GM10248 (cell line): ENCODE measurements at regions not wholly inside any gene's neighbourhood (a gene's known extent, or its start where the extent isn't known, plus 50 kb on each side); places are given as distances from the start of the nearest gene placed in this dataset.

ENCODE experiments used
- CTCF ChIA-PET: fragments of 300-600 bp; sonication (Branson Sonifier 250); formaldehyde crosslinking; extraction: SDS; loops from one replicate; lab custom pipeline; 2021; ENCODE audit warnings: antibody characterized with exemption; lab: Yijun Ruan, JAX
- POLR2A ChIA-PET: fragments of 350-650 bp; sonication (Branson Sonifier 250); formaldehyde crosslinking; extraction: SDS; loops from one replicate; lab custom pipeline; 2020; ENCODE audit warnings: antibody characterized with exemption; lab: Yijun Ruan, JAX
- DNase-seq: peaks from one replicate; pipeline ENCODE4 v3.0.0; 2012; ENCODE audit errors: extremely low spot score
- CTCF ChIP-seq: IDR thresholded peaks from 2 replicates; pipeline ENCODE4 v1.5.1; 2012; ENCODE audit warnings: mild to moderate bottlenecking, low read depth; ENCODE audit errors: extremely low read depth, missing control alignments, control extremely low read depth

GRCh38 chr2:162914161-162914560, 75.6 kb upstream of the KCNH7 start:
- no peak for TF ChIP-seq CTCF
- CTCF ChIA-PET = no interaction called here
- DNase-seq = no peak
- POLR2A ChIA-PET = no interaction called here

- no peak for DNase-seq
- CTCF ChIA-PET = no interaction called here
- POLR2A ChIA-PET = no interaction called here
- no peak for TF ChIP-seq CTCF
Measured at GRCh38 chr2:162912787-162913186, 74.2 kb upstream of the KCNH7 start.

- TF ChIP-seq CTCF = no peak
- POLR2A ChIA-PET = no interaction called here
- CTCF ChIA-PET = no interaction called here
- no peak for DNase-seq
Measured at GRCh38 chr2:162908567-162908966, 70.0 kb upstream of the KCNH7 start.

GRCh38 chr2:162890690-162891311, 52.2 kb upstream of the KCNH7 start:
- TF ChIP-seq CTCF = peak; percentile 90
- ChIA-PET CTCF (interaction anchor here (0.7 to 1.5 kb wide), 11 partner anchors 8 to 242 kb away, joined by 3 to 7 read pairs (median 4); no protein-coding TSS in a partner anchor), POLR2A (no interaction called here)
- DNase-seq = peak; percentile 26

GRCh38 chr2:162888652-162889051, 50.1 kb upstream of the KCNH7 start:
- DNase-seq = no peak
- ChIA-PET CTCF (interaction anchor here (1.0 to 1.7 kb wide), 2 partner anchors 36 to 307 kb away, joined by 3 to 6 read pairs; no protein-coding TSS in a partner anchor), POLR2A (no interaction called here)
- no peak for TF ChIP-seq CTCF
